Activated CD4-positive, alpha-beta T cell treated with anti-CD3 and anti-CD28 coated beads, Interleukin-2, amount 10 ng/mL, durations not matched to agents 7 days and 5 days (primary cell): ENCODE measurements at regions not wholly inside any gene's neighbourhood (a gene's known extent, or its start where the extent isn't known, plus 50 kb on each side); places are given as distances from the start of the nearest gene placed in this dataset.
"Not testable (repeated sequence)": the region's sequence is repeated elsewhere in the genome, so short reads cannot be mapped to it uniquely, and the experiment has no call there.

Source experiments
- CTCF ChIA-PET: fragments of 350-600 bp; sonication (Branson Sonifier 250); formaldehyde crosslinking; loops from one replicate; lab custom pipeline; 2021; ENCODE audit warnings: antibody characterized with exemption; lab: Charles Lee
- POLR2A ChIA-PET: fragments of 350-600 bp; sonication (Branson Sonifier 250); formaldehyde crosslinking; loops from one replicate; lab custom pipeline; 2021; ENCODE audit warnings: antibody characterized with exemption; lab: Charles Lee
- DNase-seq: peaks from one replicate; pipeline ENCODE4 v3.0.0-alpha.2; 2020
- H3K27ac Mint-ChIP-seq: one replicate; pipeline ENCODE4 v1.8.0; 2021; ENCODE audit warnings: mild to moderate bottlenecking, moderate library complexity, mixed read lengths
- H3K27me3 Mint-ChIP-seq: one replicate; pipeline ENCODE4 v1.8.0; 2021; ENCODE audit warnings: mixed read lengths
- H3K36me3 Mint-ChIP-seq: one replicate; pipeline ENCODE4 v1.8.0; 2021; ENCODE audit warnings: low read depth, mixed read lengths
- H3K4me1 Mint-ChIP-seq: one replicate; pipeline ENCODE4 v1.8.0; 2021; ENCODE audit warnings: mixed read lengths
- H3K4me3 Mint-ChIP-seq: one replicate; pipeline ENCODE4 v1.8.0; 2021; ENCODE audit warnings: mild to moderate bottlenecking, moderate library complexity, mixed read lengths
- H3K9me3 Mint-ChIP-seq: one replicate; pipeline ENCODE4 v1.8.0; 2021; ENCODE audit warnings: mixed read lengths

GRCh38 chr4:29718136-29718535 lies 1002.0 kb upstream of the PCDH7 start:
- Mint-ChIP-seq H3K9me3 (peaks cover 2% of the 10 kb centered on the region), H3K4me3 (no peak overlapping the region), H3K27ac (no peak overlapping the region), H3K4me1 (no peaks in the 10 kb centered on the region), H3K36me3 (no peaks in the 10 kb centered on the region), H3K27me3 (no peaks in the 10 kb centered on the region)
- DNase-seq = no peak
- ChIA-PET CTCF (no interaction called here), POLR2A (no interaction called here)

- no peak overlapping the region for H3K4me3 Mint-ChIP-seq
- POLR2A ChIA-PET = no interaction called here
- no peak overlapping the region for H3K27ac Mint-ChIP-seq
- no peaks in the 10 kb centered on the region for H3K4me1 Mint-ChIP-seq
- CTCF ChIA-PET = no interaction called here
- no peaks in the 10 kb centered on the region for H3K9me3 Mint-ChIP-seq
- no peaks in the 10 kb centered on the region for H3K27me3 Mint-ChIP-seq
- no peak for DNase-seq
- no peaks in the 10 kb centered on the region for H3K36me3 Mint-ChIP-seq
These were observed 997.9 kb upstream of the PCDH7 start for GRCh38 chr4:29722253-29722652.

GRCh38 chr4:29726938-29727337 lies 993.2 kb upstream of the PCDH7 start:
- DNase-seq = no peak
- CTCF ChIA-PET = no interaction called here
- H3K4me1 Mint-ChIP-seq = no peaks in the 10 kb centered on the region

GRCh38 chr4:29734343-29735213 lies 985.6 kb upstream of the PCDH7 start:
- Mint-ChIP-seq H3K4me3 (no peak overlapping the region), H3K27ac (no peak overlapping the region), H3K4me1 (no peaks in the 10 kb centered on the region), H3K36me3 (no peaks in the 10 kb centered on the region), H3K27me3 (no peaks in the 10 kb centered on the region), H3K9me3 (peaks cover 13% of the 10 kb centered on the region)
- POLR2A ChIA-PET = no interaction called here
- DNase-seq = no peak
- CTCF ChIA-PET = no interaction called here

More at GRCh38 chr4:29726938-29727337, 993.2 kb upstream of the PCDH7 start:
- Mint-ChIP-seq H3K9me3 (peaks cover 2% of the 10 kb centered on the region), H3K27me3 (no peaks in the 10 kb centered on the region), H3K27ac (no peak overlapping the region), H3K4me3 (no peak overlapping the region), H3K36me3 (no peaks in the 10 kb centered on the region)
- POLR2A ChIA-PET = no interaction called here

- H3K4me3 Mint-ChIP-seq = no peak overlapping the region
- ChIA-PET CTCF (no interaction called here), POLR2A (no interaction called here)
These were observed 963.2 kb upstream of the PCDH7 start for GRCh38 chr4:29756966-29757365.

GRCh38 chr4:29762151-29762550 lies 958.0 kb upstream of the PCDH7 start:
- DNase-seq = no peak
- Mint-ChIP-seq H3K27me3 (no peaks in the 10 kb centered on the region), H3K27ac (no peak overlapping the region), H3K36me3 (no peaks in the 10 kb centered on the region), H3K4me1 (no peaks in the 10 kb centered on the region), H3K9me3 (peaks cover 2% of the 10 kb centered on the region), H3K4me3 (no peak overlapping the region)
- POLR2A ChIA-PET = no interaction called here
- CTCF ChIA-PET = no interaction called here

More at GRCh38 chr4:29756966-29757365, 963.2 kb upstream of the PCDH7 start:
- Mint-ChIP-seq H3K4me1 (no peaks in the 10 kb centered on the region), H3K36me3 (no peaks in the 10 kb centered on the region), H3K9me3 (peaks cover 2% of the 10 kb centered on the region), H3K27me3 (no peaks in the 10 kb centered on the region), H3K27ac (no peak overlapping the region)
- DNase-seq = no peak

GRCh38 chr4:29770627-29771026 lies 949.5 kb upstream of the PCDH7 start:
- CTCF ChIA-PET = no interaction called here
- H3K27ac Mint-ChIP-seq = no peak overlapping the region
- no peaks in the 10 kb centered on the region for H3K36me3 Mint-ChIP-seq
- no peak overlapping the region for H3K4me3 Mint-ChIP-seq
- H3K9me3 Mint-ChIP-seq = peaks cover 12% of the 10 kb centered on the region
- no peaks in the 10 kb centered on the region for H3K27me3 Mint-ChIP-seq
- DNase-seq = no peak
- H3K4me1 Mint-ChIP-seq = no peaks in the 10 kb centered on the region
- POLR2A ChIA-PET = no interaction called here

- H3K27ac Mint-ChIP-seq, CTCF ChIA-PET, H3K4me1 Mint-ChIP-seq, POLR2A ChIA-PET, H3K36me3 Mint-ChIP-seq, DNase-seq, H3K4me3 Mint-ChIP-seq, H3K27me3 Mint-ChIP-seq: not testable (repeated sequence)
- H3K9me3 Mint-ChIP-seq = peaks cover 24% of the 10 kb centered on the region
These were observed 932.0 kb upstream of the PCDH7 start for GRCh38 chr4:29788123-29788522.

GRCh38 chr4:29805245-29805644 lies 914.9 kb upstream of the PCDH7 start:
- CTCF ChIA-PET = no interaction called here

GRCh38 chr4:29805916-29806480 lies 914.2 kb upstream of the PCDH7 start:
- Mint-ChIP-seq H3K4me1 (no peaks in the 10 kb centered on the region), H3K27ac (no peak overlapping the region), H3K9me3 (peaks cover 10% of the 10 kb centered on the region), H3K36me3 (no peaks in the 10 kb centered on the region), H3K27me3 (no peaks in the 10 kb centered on the region), H3K4me3 (no peak overlapping the region)
- no peak for DNase-seq
- ChIA-PET CTCF (no interaction called here), POLR2A (no interaction called here)

More at GRCh38 chr4:29805245-29805644, 914.9 kb upstream of the PCDH7 start:
- no peaks in the 10 kb centered on the region for H3K4me1 Mint-ChIP-seq
- no peak overlapping the region for H3K27ac Mint-ChIP-seq
- peaks cover 8% of the 10 kb centered on the region for H3K9me3 Mint-ChIP-seq
- POLR2A ChIA-PET = no interaction called here
- H3K27me3 Mint-ChIP-seq = no peaks in the 10 kb centered on the region
- no peak overlapping the region for H3K4me3 Mint-ChIP-seq
- no peak for DNase-seq
- no peaks in the 10 kb centered on the region for H3K36me3 Mint-ChIP-seq

- H3K27me3 Mint-ChIP-seq = no peaks in the 10 kb centered on the region
- no peaks in the 10 kb centered on the region for H3K4me1 Mint-ChIP-seq
- no peak for DNase-seq
- ChIA-PET POLR2A (no interaction called here), CTCF (no interaction called here)
- peaks cover 12% of the 10 kb centered on the region for H3K9me3 Mint-ChIP-seq
- no peaks in the 10 kb centered on the region for H3K36me3 Mint-ChIP-seq
- no peak overlapping the region for H3K27ac Mint-ChIP-seq
- no peak overlapping the region for H3K4me3 Mint-ChIP-seq
These were observed 902.2 kb upstream of the PCDH7 start for GRCh38 chr4:29817961-29818360.

- Mint-ChIP-seq H3K4me1 (no peaks in the 10 kb centered on the region), H3K36me3 (no peaks in the 10 kb centered on the region), H3K9me3 (peaks cover 8% of the 10 kb centered on the region), H3K27me3 (no peaks in the 10 kb centered on the region), H3K4me3 (no peak overlapping the region), H3K27ac (no peak overlapping the region)
- POLR2A ChIA-PET = no interaction called here
- CTCF ChIA-PET = no interaction called here
- no peak for DNase-seq
These were observed 891.1 kb upstream of the PCDH7 start for GRCh38 chr4:29829067-29829466.

GRCh38 chr4:29852537-29852936 lies 867.6 kb upstream of the PCDH7 start:
- Mint-ChIP-seq H3K36me3 (no peaks in the 10 kb centered on the region), H3K9me3 (peaks cover 15% of the 10 kb centered on the region), H3K27me3 (no peaks in the 10 kb centered on the region), H3K4me1 (no peaks in the 10 kb centered on the region), H3K27ac (no peak overlapping the region), H3K4me3 (no peak overlapping the region)
- DNase-seq = no peak
- POLR2A ChIA-PET = no interaction called here
- CTCF ChIA-PET = no interaction called here
